Vagina (tissue), 2 donors: ENCODE measurements at regions not wholly inside any gene's neighbourhood (a gene's known extent, or its start where the extent isn't known, plus 50 kb on each side); places are given as distances from the start of the nearest gene placed in this dataset.

Source experiments
- CTCF ChIP-seq, 3 experiments: fragments of 450-650 bp in 2 of 3; fragments of 200-600 bp in 1 of 3; sonication (generic) in 1 of 3; IDR thresholded peaks; one replicate each; pipeline ENCODE4 v1.5.1; 2017 to 2019; ENCODE audit warnings: antibody characterized with exemption in 3 of 3, mild to moderate bottlenecking in 2 of 3, moderate library complexity in 2 of 3
- POLR2A ChIP-seq, 2 donors: fragments of 450-650 bp; IDR thresholded peaks; one replicate each; pipeline ENCODE4 v1.6.1; 2017; ENCODE audit warnings: antibody characterized with exemption in 2 of 2, mild to moderate bottlenecking in 2 of 2, moderate library complexity in 2 of 2

GRCh38 chr4:81684352-81684751 lies 212.6 kb upstream of the RASGEF1B start:
- TF ChIP-seq CTCF (IDR thresholded peaks at IDR 0.05) (no peak), POLR2A (IDR thresholded peaks at IDR 0.05) (no peak)
